ENCODE measurements at regions not wholly inside any gene's neighbourhood (a gene's known extent, or its start where the extent isn't known, plus 50 kb on each side); places are given as distances from the start of the nearest gene placed in this dataset.

DNA sequence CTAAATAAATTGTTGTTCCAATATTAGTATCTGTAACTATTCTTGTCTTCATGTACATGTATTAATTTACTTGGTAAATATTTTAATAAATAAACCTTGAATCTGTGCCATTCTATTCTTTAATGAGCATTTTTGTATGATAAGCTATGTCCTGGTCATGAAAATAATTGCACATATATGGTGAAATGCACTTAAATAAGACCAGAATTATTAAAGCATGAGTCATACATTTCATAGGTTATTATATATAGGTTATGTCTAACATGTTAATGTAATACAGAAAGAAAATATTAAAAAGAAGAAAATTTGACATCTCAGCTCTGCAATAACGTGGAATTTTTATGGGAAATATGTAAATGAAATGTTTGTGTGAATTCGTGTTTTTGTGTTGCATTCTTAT lies 1168.1 kb downstream of the TAF11L14 start:
- H3K4me3 ChIP-seq (ENCODE audit: low read length), result no peak overlapping the region
- no peak for TF ChIP-seq CTCF (conservative IDR thresholded peaks at IDR 0.05; ENCODE audit: low read length)
- DNase-seq (ENCODE audit: low read depth), result no peak

GRCh38 chr5:18805376-18805775 lies 1171.1 kb downstream of the TAF11L14 start:
- H3K4me3 ChIP-seq (ENCODE audit: low read length), result no peak overlapping the region
- DNase-seq (ENCODE audit: low read depth), result no peak
- no peak for TF ChIP-seq CTCF (conservative IDR thresholded peaks at IDR 0.05; ENCODE audit: low read length)

GRCh38 chr5:18807256-18808149 lies 1173.2 kb downstream of the TAF11L14 start:
- DNase-seq (ENCODE audit: low read depth), result no peak
- no peak for TF ChIP-seq CTCF (conservative IDR thresholded peaks at IDR 0.05; ENCODE audit: low read length)
- H3K4me3 ChIP-seq (ENCODE audit: low read length), result no peak overlapping the region

GRCh38 chr5:18811661-18812060 lies 1176.3 kb downstream of the CDH18 start:
- no peak overlapping the region for H3K4me3 ChIP-seq (ENCODE audit: low read length)
- no peak for TF ChIP-seq CTCF (conservative IDR thresholded peaks at IDR 0.05; ENCODE audit: low read length)
- DNase-seq (ENCODE audit: low read depth), result no peak

DNA sequence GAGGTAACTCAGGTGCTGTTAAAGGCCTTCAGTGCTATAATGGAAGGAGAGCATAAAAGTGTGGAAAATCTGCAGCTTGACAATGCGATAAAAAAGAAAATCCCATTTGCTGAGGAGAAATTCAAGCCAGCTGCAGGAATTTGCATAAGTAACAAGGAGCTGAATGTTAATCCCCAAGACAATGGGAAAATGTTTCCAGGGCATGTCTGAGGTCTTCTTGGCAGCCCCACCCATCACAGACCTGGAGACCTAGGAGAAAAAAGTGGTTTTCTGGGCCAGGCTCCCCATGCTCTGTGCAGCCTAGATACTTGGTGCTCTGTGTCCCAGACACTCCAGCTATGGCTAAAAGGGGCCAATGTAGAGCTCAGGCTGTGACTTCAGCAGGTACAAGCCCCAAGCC lies 1159.6 kb downstream of the CDH18 start:
- H3K4me3 ChIP-seq (ENCODE audit: low read length), result no peak overlapping the region
- TF ChIP-seq CTCF (conservative IDR thresholded peaks at IDR 0.05; ENCODE audit: low read length), result no peak
- DNase-seq (ENCODE audit: low read depth), result no peak

DNA sequence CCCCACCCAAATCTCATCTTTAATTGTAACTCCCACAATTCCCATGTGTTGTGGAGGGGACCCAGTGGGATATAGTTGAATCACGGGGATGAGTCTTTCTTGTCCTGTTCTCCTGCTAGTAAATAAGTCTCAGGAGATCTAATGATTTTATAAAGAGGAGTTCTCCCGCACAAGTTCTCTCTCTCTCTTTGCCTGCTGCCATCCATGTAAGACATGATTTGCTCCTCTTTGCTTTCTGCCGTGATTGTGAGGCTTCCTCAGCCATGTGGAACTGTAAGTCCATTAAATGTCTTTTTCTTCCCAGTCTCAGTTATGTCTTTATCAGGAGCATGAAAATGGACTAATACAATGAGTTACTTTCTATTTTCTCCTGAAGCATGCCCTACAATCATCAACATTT lies 1158.5 kb downstream of the CDH18 start:
- TF ChIP-seq CTCF (conservative IDR thresholded peaks at IDR 0.05; ENCODE audit: low read length), result no peak
- DNase-seq (ENCODE audit: low read depth), result no peak
- no peak overlapping the region for H3K4me3 ChIP-seq (ENCODE audit: low read length)

GRCh38 chr5:18850216-18850615 lies 1137.8 kb downstream of the CDH18 start:
- DNase-seq (ENCODE audit: low read depth), result no peak
- H3K4me3 ChIP-seq (ENCODE audit: low read length), result no peak overlapping the region
- no peak for TF ChIP-seq CTCF (conservative IDR thresholded peaks at IDR 0.05; ENCODE audit: low read length)

All from AG10803 (cell line).